ENCODE measurements at regions not wholly inside any gene's neighbourhood (a gene's known extent, or its start where the extent isn't known, plus 50 kb on each side); places are given as distances from the start of the nearest gene placed in this dataset.

DNA sequence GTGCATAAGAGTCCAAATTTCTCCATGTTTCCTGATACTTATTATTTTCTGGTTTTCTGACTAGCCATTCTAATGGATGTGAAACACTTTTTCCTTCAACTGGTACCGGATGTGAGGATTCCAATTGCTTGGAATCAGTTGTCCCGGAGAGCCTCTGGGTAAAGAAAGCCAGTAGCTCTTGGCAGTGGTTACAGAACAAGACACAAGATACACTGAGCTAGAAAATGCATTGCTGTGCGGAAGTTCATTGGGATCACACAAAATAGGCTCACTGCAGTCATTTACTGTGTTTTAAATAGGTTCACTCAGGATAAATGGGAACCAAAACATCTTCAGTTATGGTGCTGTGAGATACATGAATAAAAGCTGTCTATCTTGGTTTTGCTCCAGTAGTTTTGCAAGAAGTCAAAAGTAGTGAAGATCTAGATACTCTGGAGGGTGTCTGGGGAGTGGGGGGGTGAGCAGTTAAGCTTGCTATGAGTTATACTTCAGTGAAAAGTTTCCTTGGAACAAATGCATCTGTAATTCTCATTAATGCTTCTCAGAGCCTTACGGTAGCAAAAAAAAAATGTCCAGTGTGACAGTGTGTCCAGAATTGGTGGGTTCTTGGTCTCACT lies 54.4 kb upstream of the RNF182 start (continued):
- TF ChIP-seq TAF7 (optimal IDR thresholded peaks at IDR 0.05; ENCODE audit: borderline replicate concordance, low read depth, low read length), result no peak
- no peak for TF ChIP-seq CHD1 (IDR thresholded peaks at IDR 0.05; ENCODE audit: low read depth, low read length)
- TF ChIP-seq ZNF274 (IDR thresholded peaks at IDR 0.05; ENCODE audit: borderline replicate concordance, extremely low read depth, low read length), result no peak
- TF ChIP-seq KDM5A (IDR thresholded peaks at IDR 0.05; ENCODE audit: low read length), result no peak
- no peak for TF ChIP-seq PHF8 (conservative IDR thresholded peaks at IDR 0.05; ENCODE audit: low read depth, low read length)
- no peak for TF ChIP-seq NRF1 (IDR thresholded peaks at IDR 0.05; ENCODE audit: low read depth, low read length)
- no peak for TF ChIP-seq EGR1 (IDR thresholded peaks at IDR 0.05; ENCODE audit: borderline replicate concordance, low read depth, low read length)
- TF ChIP-seq SP2 (IDR thresholded peaks at IDR 0.05; ENCODE audit: low read length), result no peak
- no peak for TF ChIP-seq RXRA (IDR thresholded peaks at IDR 0.05; ENCODE audit: insufficient read depth, low read depth, low read length)
